NCI-H526 treated with DMSO at 0.1 percent for 48 hours (cell line): ENCODE measurements at regions not wholly inside any gene's neighbourhood (a gene's known extent, or its start where the extent isn't known, plus 50 kb on each side); places are given as distances from the start of the nearest gene placed in this dataset.
"Not testable (repeated sequence)": the region's sequence is repeated elsewhere in the genome, so short reads cannot be mapped to it uniquely, and the experiment has no call there.

Source experiments
- DNase-seq: peaks from one replicate; lab custom pipeline; 2025; lab: John Stamatoyannopoulos, UW

- DNase-seq, result no peak
Observed at GRCh38 chr13:72585254-72585653, 142.2 kb downstream of the MZT1 start.

GRCh38 chr13:72571191-72571590 lies 156.2 kb downstream of the MZT1 start:
- no peak for DNase-seq

- DNase-seq, result no peak
Observed at GRCh38 chr13:72570019-72570418, 157.4 kb downstream of the MZT1 start.

GRCh38 chr13:72567566-72567965 lies 159.9 kb downstream of the MZT1 start:
- DNase-seq, result no peak

GRCh38 chr13:72566526-72566925 lies 160.9 kb downstream of the MZT1 start:
- DNase-seq, result no peak

- peak; percentile 18 for DNase-seq
Observed at GRCh38 chr13:72565893-72566292, 161.5 kb downstream of the MZT1 start.

GRCh38 chr13:72562686-72563085 lies 164.7 kb downstream of the MZT1 start:
- no peak for DNase-seq

- no peak for DNase-seq
Observed at GRCh38 chr13:72561791-72562190, 165.6 kb downstream of the MZT1 start.

- DNase-seq, result no peak
Observed at GRCh38 chr13:72559716-72560115, 167.7 kb downstream of the MZT1 start.

- no peak for DNase-seq
Observed at GRCh38 chr13:72556945-72557344, 170.5 kb downstream of the MZT1 start.

GRCh38 chr13:72555601-72556000 lies 171.8 kb downstream of the MZT1 start:
- DNase-seq, result no peak

- DNase-seq, result no peak
Observed at GRCh38 chr13:72552731-72553130, 174.7 kb downstream of the MZT1 start.

GRCh38 chr13:72545895-72546294 lies 181.5 kb downstream of the MZT1 start:
- not testable (repeated sequence) for DNase-seq

GRCh38 chr13:72545030-72545719 lies 182.3 kb downstream of the MZT1 start:
- DNase-seq, result no peak

- DNase-seq, result no peak
Observed at GRCh38 chr13:72544042-72544441, 183.4 kb downstream of the MZT1 start.

- no peak for DNase-seq
Observed at GRCh38 chr13:72542241-72542640, 185.2 kb downstream of the MZT1 start.

GRCh38 chr13:72541674-72542073 lies 185.8 kb downstream of the MZT1 start:
- DNase-seq, result no peak

- no peak for DNase-seq
Observed at GRCh38 chr13:72540881-72541280, 186.5 kb downstream of the MZT1 start.

GRCh38 chr13:72539925-72540324 lies 187.5 kb downstream of the MZT1 start:
- DNase-seq, result no peak

- no peak for DNase-seq
Observed at GRCh38 chr13:72537782-72538181, 189.6 kb downstream of the MZT1 start.

- DNase-seq, result no peak
Observed at GRCh38 chr13:72537395-72537780, 190.0 kb downstream of the MZT1 start.

GRCh38 chr13:72536714-72537394 lies 190.6 kb downstream of the MZT1 start:
- no peak for DNase-seq

GRCh38 chr13:72534951-72535640 lies 192.3 kb downstream of the MZT1 start:
- DNase-seq, result no peak
